ENCODE measurements at regions not wholly inside any gene's neighbourhood (a gene's known extent, or its start where the extent isn't known, plus 50 kb on each side); places are given as distances from the start of the nearest gene placed in this dataset.

- H3K36me3 ChIP-seq (ENCODE audit: control insufficient read depth, low read length) = no peaks in the 10 kb centered on the region
- H3K27ac ChIP-seq (ENCODE audit: low read depth, low read length) = no peak overlapping the region
- H3K27me3 ChIP-seq (ENCODE audit: control insufficient read depth, low read length) = no peaks in the 10 kb centered on the region
These were observed 235.3 kb upstream of the RAB6C start for GRCh38 chr2:129744141-129744540.

GRCh38 chr2:129744649-129745048 lies 234.8 kb upstream of the RAB6C start:
- no peak overlapping the region for H3K4me3 ChIP-seq (ENCODE audit: low read length)
- no peaks in the 10 kb centered on the region for H3K79me2 ChIP-seq (ENCODE audit: control insufficient read depth, low read length)
- no peaks in the 10 kb centered on the region for H3K9me3 ChIP-seq (ENCODE audit: control insufficient read depth, insufficient read depth, low read length)
- no peaks in the 10 kb centered on the region for H3K9me2 ChIP-seq (replicated peaks; ENCODE audit: control insufficient read depth, low read length)
- no peak for TF ChIP-seq CTCF (IDR thresholded peaks at IDR 0.05; ENCODE audit: low read depth, low read length, poor library complexity, severe bottlenecking)
- no peaks in the 10 kb centered on the region for H3K36me3 ChIP-seq (ENCODE audit: control insufficient read depth, low read length)
- H3K4me2 ChIP-seq (ENCODE audit: low read length) = no peak overlapping the region
- H4K20me1 ChIP-seq (ENCODE audit: control insufficient read depth, insufficient read depth, low read depth, low read length) = no peaks in the 10 kb centered on the region
- H3K4me1 ChIP-seq (ENCODE audit: control insufficient read depth, low read length) = no peaks in the 10 kb centered on the region
- no peak overlapping the region for H3K27ac ChIP-seq (ENCODE audit: low read depth, low read length)
- H3F3A ChIP-seq (ENCODE audit: control insufficient read depth, insufficient read depth) = no peaks in the 10 kb centered on the region
- no peaks in the 10 kb centered on the region for H3K27me3 ChIP-seq (ENCODE audit: control insufficient read depth, low read length)

More at GRCh38 chr2:129744141-129744540, 235.3 kb upstream of the RAB6C start:
- Histone ChIP-seq H3K4me1 (ENCODE audit: control insufficient read depth, low read length) (no peaks in the 10 kb centered on the region), H3K9me2 (replicated peaks; ENCODE audit: control insufficient read depth, low read length) (no peaks in the 10 kb centered on the region), H3K4me3 (ENCODE audit: low read length) (no peak overlapping the region), H3K79me2 (ENCODE audit: control insufficient read depth, low read length) (no peaks in the 10 kb centered on the region), H3K4me2 (ENCODE audit: low read length) (no peak overlapping the region), H3F3A (ENCODE audit: control insufficient read depth, insufficient read depth) (no peaks in the 10 kb centered on the region), H4K20me1 (ENCODE audit: control insufficient read depth, insufficient read depth, low read depth, low read length) (no peaks in the 10 kb centered on the region), H3K9me3 (ENCODE audit: control insufficient read depth, insufficient read depth, low read length) (no peaks in the 10 kb centered on the region)
- TF ChIP-seq CTCF (IDR thresholded peaks at IDR 0.05; ENCODE audit: low read depth, low read length, poor library complexity, severe bottlenecking) (no peak), EZH2phosphoT487 (IDR thresholded peaks at IDR 0.05; ENCODE audit: borderline replicate concordance, low read length) (no peak)

- no peaks in the 10 kb centered on the region for H3K27me3 ChIP-seq (ENCODE audit: control insufficient read depth, low read length)
These were observed 231.9 kb upstream of the RAB6C start for GRCh38 chr2:129747500-129748125.

More at GRCh38 chr2:129747500-129748125, 231.9 kb upstream of the RAB6C start:
- no peaks in the 10 kb centered on the region for H3F3A ChIP-seq (ENCODE audit: control insufficient read depth, insufficient read depth)
- TF ChIP-seq EZH2phosphoT487 (IDR thresholded peaks at IDR 0.05; ENCODE audit: borderline replicate concordance, low read length) (no peak), CTCF (IDR thresholded peaks at IDR 0.05; ENCODE audit: low read depth, low read length, poor library complexity, severe bottlenecking) (no peak)
- H4K20me1 ChIP-seq (ENCODE audit: control insufficient read depth, insufficient read depth, low read depth, low read length) = no peaks in the 10 kb centered on the region
- no peaks in the 10 kb centered on the region for H3K9me2 ChIP-seq (replicated peaks; ENCODE audit: control insufficient read depth, low read length)
- H3K27ac ChIP-seq (ENCODE audit: low read depth, low read length) = no peak overlapping the region
- no peaks in the 10 kb centered on the region for H3K79me2 ChIP-seq (ENCODE audit: control insufficient read depth, low read length)
- H3K4me1 ChIP-seq (ENCODE audit: control insufficient read depth, low read length) = no peaks in the 10 kb centered on the region
- no peak overlapping the region for H3K4me2 ChIP-seq (ENCODE audit: low read length)
- H3K4me3 ChIP-seq (ENCODE audit: low read length) = no peak overlapping the region
- H3K36me3 ChIP-seq (ENCODE audit: control insufficient read depth, low read length) = no peaks in the 10 kb centered on the region
- H3K9me3 ChIP-seq (ENCODE audit: control insufficient read depth, insufficient read depth, low read length) = no peaks in the 10 kb centered on the region

Data from DOHH2 (cell line).